Stimulated activated naive CD4-positive, alpha-beta T cell treated with Interleukin-2 at 50 U/mL for 16 hours (primary cell): ENCODE measurements at regions not wholly inside any gene's neighbourhood (a gene's known extent, or its start where the extent isn't known, plus 50 kb on each side); places are given as distances from the start of the nearest gene placed in this dataset.
"Not testable (repeated sequence)": the region's sequence is repeated elsewhere in the genome, so short reads cannot be mapped to it uniquely, and the experiment has no call there.

ENCODE experiments used
- DNase-seq: peaks from one replicate; lab custom pipeline; 2025; lab: John Stamatoyannopoulos, UW

DNA sequence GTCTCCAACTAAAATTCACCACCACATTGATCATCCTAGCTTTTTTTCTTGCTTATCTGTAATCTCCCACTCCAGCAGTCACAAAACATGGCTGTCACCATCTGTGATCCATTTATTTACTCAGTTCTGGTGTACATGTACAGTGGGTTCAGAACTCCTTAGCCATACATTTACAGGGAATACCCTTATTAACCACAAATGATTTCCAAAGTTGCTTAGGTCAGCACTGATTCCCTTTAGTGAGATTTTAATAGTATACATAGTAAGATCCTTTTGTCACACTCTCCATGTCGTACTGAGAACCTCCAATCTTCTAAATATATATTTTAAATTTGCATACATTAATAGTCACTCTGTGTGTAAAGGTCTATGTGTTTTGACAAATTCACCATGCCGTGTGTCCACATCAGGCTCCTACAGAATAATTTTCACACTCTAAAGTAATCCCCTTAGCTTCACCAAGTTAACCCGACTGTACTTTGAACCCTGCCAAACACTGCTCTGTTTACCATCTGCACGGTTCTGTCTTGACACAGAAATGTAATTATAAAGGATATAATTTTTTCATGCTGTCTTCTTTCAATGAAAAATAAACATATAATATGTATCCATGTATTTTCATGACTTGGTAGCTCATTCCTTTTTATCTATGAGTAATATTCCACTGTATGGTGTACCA, 473.6 kb upstream of the ZP4 start:
- no peak for DNase-seq

GRCh38 chr1:238360474-238360873, 469.8 kb upstream of the ZP4 start:
- no peak for DNase-seq

GRCh38 chr1:238350471-238350870, 459.7 kb upstream of the ZP4 start:
- DNase-seq = no peak

GRCh38 chr1:238346340-238346739, 455.6 kb upstream of the ZP4 start:
- DNase-seq = no peak

GRCh38 chr1:238345837-238346236, 455.1 kb upstream of the ZP4 start:
- DNase-seq = no peak

DNA sequence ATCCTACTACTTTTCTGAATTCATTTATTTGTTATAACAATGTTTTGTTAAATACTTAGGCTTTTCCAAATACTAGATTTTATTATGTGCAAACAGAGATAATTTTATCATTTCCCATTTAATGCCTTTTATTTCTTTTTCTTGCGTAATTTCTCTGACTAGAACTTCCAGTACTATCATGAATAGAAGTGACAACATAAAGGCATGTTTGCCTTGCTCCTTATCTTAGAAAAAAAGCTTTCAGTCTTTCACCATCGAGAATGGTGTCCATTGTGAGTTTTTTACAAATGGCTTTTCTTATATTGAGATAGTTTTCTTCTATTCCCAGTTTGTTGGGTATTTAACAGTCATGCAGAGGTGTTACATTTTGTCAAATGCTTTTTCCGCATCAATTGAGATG, 453.1 kb upstream of the ZP4 start:
- DNase-seq = no peak

DNA sequence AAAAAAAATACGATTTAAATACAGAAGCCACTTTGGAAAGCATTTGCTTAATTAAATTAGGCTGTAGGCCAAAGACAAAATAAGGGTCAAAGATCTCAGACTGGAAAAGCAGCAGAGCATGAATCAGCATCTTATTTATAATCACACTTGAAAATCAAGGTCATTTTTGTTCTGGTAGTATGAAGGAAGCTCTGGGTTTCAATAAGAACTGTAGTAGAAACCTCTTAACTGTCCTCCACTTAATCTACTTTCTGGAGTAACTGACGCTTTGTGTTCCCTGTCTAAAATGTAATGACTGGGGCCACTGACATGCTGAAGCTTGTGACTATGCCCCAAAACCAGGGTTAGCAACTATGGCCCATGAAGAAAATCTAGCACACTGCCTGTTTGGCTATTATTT, 450.7 kb upstream of the ZP4 start:
- no peak for DNase-seq

GRCh38 chr1:238340989-238341388, 450.3 kb upstream of the ZP4 start:
- DNase-seq = no peak

DNA sequence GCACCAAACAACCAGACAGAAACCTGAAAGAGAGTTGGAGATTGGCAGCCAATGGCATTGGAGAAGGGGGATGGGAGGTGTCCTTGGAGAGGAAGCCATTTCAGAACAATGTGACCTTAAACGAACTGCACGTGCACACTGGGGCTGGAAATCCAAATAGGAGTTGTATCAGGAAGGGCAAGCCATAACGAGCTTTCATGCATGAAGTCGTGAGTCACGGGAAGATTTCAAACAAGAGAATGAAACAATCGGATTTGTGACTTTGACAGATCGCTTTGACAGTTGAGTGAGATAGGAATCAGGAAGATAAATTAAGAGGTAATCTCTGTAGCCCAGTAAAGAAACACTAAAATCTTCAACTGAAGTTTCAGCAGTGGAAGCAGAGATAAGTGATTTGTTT, 445.8 kb upstream of the ZP4 start:
- no peak for DNase-seq

DNA sequence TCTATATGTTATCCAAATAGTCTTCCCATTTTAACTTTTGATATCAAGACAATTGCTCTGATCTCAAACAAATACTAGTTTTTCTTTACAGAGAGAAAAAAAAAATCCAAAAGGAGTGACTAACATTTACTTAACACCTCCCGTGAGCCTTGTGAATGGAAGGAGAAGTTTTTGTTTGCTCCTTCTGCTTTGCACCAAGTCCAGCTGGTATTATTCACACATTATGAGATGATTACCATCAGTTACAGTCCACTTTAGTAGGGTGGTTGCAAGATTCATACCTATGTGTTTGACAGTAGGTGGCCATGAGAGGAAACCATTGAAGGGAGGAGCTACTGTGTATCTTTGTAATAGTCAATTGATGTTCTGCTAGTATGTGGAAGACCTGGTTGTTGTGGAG, 443.4 kb upstream of the ZP4 start:
- DNase-seq = no peak

- no peak for DNase-seq
These were observed 440.8 kb upstream of the ZP4 start for GRCh38 chr1:238331557-238331956.

DNA sequence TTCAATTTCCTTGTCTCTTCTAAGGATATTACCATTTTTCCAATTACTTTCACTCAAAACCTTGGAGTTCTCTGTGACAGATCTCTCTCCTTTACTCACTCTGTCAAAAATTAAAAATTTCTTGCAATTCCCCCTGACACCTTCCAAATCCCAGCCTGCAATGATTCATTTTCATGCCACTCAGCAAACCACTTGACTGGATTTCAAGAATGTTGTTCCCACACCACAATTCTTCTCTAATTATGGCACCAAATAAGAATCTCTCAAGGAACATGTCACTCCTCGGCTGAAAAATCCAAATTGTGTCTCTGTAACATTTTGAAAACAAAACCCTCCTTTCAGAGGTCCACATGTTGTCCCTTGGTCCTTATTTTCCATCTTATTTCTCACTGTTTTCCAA, 438.9 kb upstream of the ZP4 start:
- DNase-seq = no peak

- not testable (repeated sequence) for DNase-seq
These were observed 436.3 kb upstream of the ZP4 start for GRCh38 chr1:238327033-238327432.

GRCh38 chr1:238326479-238326878, 435.8 kb upstream of the ZP4 start:
- not testable (repeated sequence) for DNase-seq

- DNase-seq = no peak
These were observed 433.6 kb upstream of the ZP4 start for GRCh38 chr1:238324211-238324864.

DNA sequence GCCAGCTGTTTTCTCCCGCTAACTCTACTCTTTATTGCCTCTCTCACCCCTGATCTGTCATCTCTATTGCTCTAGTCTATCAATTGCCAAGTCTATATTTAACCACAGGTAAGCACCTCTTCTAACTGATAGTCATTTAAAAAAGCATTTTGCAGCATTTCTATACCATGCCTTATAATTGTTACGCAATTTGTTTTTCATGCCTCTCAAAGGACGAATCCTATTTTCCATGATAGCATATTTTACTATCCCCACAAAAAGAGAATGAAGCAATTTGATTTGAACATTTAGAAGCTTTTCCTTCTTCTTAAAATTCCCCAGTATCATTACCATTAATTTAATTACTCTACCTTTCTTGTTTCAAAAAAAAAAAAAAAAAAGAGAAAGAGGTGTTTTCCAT, 432.8 kb upstream of the ZP4 start:
- no peak for DNase-seq

DNA sequence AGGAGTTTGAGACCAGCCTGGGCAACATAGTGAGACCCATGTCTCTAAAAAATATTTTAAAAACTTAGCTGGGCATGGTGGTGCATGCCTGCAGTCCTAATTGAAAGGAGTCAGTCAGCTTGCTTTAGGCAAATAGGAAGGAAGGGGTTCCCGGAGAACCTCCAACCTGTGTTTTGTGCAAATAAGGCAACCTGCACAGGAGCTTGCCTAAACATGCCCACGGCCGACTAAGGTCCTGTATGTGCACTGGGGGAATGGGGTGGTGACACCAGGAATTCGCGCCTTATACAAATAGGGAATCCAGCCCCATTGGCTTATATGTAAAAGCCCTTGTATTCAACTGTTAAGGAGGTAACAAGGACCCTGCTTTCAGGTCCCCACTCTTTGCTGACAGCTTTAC, 429.2 kb upstream of the ZP4 start:
- no peak for DNase-seq

- DNase-seq = no peak
These were observed 427.8 kb upstream of the ZP4 start for GRCh38 chr1:238318294-238319110.

DNA sequence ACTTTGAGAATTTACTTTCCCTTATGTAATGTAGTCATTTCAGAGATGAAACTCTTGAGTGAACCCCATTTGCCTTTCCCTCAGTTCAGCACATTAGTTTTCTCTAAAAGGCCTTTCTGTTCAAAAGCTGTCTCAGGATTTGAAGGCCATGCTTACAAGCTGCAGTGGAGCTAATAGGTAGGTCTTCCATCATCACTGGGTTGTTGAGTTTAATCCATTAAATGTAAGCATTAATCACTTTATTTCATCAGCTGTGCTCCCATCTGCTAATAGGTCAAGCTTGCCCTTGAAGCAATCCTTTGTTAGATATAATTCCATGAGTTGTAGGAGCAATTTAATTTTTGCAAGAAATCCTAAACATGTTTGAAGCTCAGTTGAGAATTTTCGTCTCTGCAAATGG, 422.2 kb upstream of the ZP4 start:
- DNase-seq = no peak

- DNase-seq = no peak
These were observed 415.7 kb upstream of the ZP4 start for GRCh38 chr1:238306411-238306810.

- no peak for DNase-seq
These were observed 411.9 kb upstream of the ZP4 start for GRCh38 chr1:238302646-238303045.

DNA sequence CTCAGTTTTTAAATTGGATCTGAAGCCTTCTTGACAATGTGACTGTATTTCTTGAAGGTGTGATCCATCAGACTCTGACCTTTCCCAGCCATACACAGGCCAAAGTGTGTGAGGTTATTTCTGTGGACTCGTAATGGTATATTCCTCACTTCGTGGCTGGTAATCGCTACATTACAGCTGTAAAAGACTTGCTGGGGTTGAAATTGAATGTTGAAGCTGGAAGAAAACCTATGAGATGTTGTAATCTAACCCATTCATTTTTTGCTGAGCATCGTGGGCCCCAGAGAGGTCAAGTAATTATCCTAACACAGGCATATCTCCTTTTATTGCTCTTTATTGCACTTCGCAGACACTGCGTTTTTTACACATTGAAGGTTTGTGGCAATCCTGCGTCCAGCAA, 405.6 kb upstream of the ZP4 start:
- no peak for DNase-seq

- no peak for DNase-seq
These were observed 402.4 kb upstream of the ZP4 start for GRCh38 chr1:238293075-238293474.
